NCI-H69 (cell line): ENCODE measurements at regions not wholly inside any gene's neighbourhood (a gene's known extent, or its start where the extent isn't known, plus 50 kb on each side); places are given as distances from the start of the nearest gene placed in this dataset.
A peak's percentile ranks its signal among the peaks of the same experiment; 100 is the strongest.
"Not testable (repeated sequence)": the region's sequence is repeated elsewhere in the genome, so short reads cannot be mapped to it uniquely, and the experiment has no call there.

Experiments
- DNase-seq: peaks from one replicate; lab custom pipeline; 2025; lab: John Stamatoyannopoulos, UW

- peak; percentile 28 for DNase-seq
These were observed 50.4 kb downstream of the KATNIP start for GRCh38 chr16:27600381-27600780.

GRCh38 chr16:27602103-27602502 lies 52.2 kb downstream of the KATNIP start:
- DNase-seq, result no peak

- peak; percentile 75 for DNase-seq
These were observed 55.7 kb downstream of the KATNIP start for GRCh38 chr16:27605500-27606106.

DNA sequence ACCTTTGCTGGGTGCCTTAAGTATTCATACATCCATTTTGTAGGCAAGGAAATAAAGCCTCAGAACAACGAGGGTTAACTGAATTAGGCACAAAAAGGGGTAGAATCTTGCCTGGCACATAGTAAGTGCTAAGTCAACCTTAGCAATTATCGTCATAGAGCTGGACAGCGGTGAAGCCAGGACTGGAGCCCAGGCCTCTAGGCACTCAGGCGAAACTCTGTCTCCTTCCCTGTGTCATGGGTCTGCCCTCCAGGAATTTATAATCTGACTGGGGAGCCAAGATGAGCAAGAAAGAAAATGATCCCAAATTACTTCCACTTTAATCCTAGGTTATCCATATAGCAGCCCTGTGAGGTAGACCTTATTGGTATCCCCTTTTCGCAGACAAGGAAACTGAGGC lies 61.4 kb downstream of the KATNIP start:
- DNase-seq, result peak; percentile 39

GRCh38 chr16:27613238-27613791 lies 63.4 kb downstream of the KATNIP start:
- no peak for DNase-seq

DNA sequence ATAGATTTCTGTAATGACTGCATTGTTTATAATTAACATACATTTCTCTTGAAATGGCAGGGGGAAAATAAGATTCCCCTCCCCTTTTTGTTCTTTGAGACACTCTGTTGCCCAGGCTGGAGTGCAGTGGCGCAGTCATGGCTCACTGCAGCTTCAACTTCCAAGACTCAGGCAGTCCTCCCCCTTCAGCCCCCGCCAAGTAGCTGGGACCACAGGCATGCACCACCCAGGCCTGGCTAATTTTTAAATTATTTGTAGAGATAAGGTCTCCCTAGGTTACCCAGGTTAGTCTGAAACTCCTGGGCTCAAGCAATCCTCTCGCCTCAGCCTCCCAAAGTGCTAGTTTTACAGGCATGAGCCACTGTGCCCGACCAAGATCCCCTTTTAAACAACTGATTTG lies 67.7 kb downstream of the KATNIP start:
- no peak for DNase-seq

DNA sequence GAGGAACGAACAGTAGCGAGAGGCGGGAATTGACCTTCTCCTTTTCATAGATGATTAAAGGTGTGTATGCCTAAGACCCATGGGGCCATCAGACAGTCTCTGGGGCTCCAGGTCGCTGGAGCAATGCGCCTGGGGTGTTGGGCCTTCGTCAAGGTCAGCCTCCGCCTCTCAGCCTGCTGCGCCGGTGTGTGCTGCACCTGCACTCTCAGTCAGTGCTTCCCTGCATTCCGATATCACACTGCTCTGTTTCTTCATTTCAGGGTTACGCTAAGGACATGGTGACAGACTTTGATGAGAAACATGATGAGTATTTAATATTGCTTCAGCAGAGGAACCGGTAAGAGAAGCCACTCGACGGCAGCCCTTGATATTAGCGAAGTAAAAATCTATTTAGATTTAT lies 68.2 kb downstream of the KATNIP start:
- no peak for DNase-seq

- peak; percentile 49 for DNase-seq
These were observed 68.8 kb downstream of the KATNIP start for GRCh38 chr16:27618606-27619327.

- no peak for DNase-seq
These were observed 70.6 kb downstream of the KATNIP start for GRCh38 chr16:27620541-27620940.

- DNase-seq, result no peak
These were observed 74.5 kb downstream of the KATNIP start for GRCh38 chr16:27624154-27625049.

DNA sequence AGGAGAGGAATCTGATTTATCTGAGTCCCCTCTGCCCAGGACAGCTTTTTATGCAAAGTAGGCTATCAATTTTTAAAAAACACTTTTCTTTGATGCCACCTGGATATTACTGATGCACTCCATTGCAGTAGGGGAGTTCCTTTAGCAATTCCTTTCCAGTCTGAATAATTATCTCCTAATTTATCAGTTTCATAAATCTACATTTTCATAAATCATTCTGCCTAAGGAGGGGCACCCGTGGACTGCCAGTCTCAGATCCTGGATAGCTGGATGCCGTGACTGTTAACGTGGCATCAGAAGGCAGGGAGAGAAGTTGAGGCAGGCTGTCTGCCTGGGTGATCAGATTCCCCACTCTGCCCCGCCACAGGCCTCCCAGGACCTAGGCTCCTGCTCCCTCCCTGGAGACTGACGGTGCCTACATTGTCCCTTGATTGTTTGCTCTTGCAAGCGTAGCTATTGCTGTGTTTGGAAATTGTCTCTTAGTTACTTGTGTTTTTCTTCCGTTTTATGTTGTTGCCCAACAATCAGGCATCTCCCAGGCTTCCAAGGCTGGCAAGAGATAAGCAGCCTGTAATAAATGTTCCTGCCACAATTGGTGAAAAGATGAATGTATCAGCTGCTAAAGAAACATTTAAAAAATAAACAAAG lies 75.2 kb downstream of the KATNIP start:
- DNase-seq, result peak; percentile 45

- no peak for DNase-seq
These were observed 77.2 kb downstream of the KATNIP start for GRCh38 chr16:27627136-27627535.

DNA sequence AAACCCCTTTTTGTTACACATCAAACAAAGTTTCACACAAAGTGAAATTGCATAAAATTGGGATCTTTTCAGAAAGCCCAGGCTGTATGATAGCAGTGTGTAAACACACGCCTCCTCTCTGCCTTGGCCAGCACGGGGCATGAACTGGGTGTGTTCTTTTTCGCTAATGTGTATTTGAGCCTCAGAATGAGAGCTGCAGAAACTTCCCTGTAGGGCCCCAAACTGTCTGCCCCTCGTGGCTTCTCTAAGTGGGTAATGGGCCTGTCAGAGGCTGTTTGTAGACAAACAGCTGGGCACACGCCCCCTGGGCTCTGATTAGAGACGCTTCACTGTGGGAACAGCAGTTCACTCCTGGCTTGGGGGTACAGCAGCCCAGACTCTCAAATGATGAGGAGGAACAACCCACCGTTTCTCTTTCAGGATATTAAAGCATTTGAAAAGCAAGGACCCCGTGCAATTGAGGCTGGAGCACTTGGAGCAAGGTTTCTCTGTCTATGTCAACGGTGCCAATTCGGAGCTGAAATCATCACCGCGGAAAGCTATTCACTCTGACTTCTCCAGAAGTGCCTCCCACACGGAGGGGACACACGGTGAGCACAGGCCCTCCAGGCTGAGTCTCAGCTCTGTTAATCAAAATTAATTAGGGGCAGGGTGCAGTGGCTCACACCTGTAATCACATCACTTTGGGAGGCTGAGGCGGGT lies 78.4 kb downstream of the KATNIP start:
- DNase-seq, result peak; percentile 97

DNA sequence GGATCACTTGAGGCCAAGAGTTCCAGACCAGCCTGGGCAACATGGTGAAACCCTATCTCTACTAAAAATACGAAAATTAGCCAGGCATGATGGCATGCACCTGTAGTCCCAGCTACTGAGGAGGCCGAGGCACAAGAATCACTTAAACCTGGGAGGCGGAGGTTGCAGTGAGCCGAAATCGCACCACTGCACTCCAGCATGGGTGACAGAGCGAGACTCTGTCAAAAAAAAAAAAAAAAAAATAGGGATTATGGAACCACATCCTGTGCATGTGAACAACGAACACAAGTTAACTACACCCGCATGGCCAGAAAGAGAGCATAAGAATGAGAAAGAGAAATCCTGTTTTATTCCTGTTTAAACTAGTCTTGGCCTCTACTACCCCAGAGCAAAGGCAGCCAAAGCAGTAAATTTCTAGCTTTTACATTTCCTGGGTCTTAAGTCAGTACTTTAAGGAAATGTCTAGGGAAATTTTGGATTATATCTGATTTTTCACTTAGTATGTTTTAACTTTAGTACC lies 79.1 kb downstream of the KATNIP start:
- not testable (repeated sequence) for DNase-seq

- no peak for DNase-seq
These were observed 82.3 kb downstream of the KATNIP start for GRCh38 chr16:27632216-27632615.

DNA sequence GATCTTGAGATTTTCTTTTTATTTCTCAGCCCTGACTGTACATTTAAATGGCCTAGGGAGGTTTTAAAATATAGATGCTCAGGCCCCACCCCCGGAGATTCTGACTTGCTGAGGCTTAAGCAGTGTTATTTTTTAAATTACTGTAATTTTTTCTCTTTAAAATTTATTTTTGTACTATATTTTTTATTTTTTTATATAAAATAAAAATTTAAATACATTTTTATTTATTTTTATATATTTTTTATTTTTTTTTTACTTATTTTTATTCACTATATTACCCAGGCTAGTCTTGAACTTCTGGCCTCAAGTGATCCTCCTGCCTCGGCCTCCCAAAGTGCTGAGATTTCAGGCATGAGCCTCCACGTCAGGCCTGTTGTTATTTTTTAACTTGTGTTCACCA lies 83.3 kb downstream of the KATNIP start:
- no peak for DNase-seq

GRCh38 chr16:27633721-27634120 lies 83.8 kb downstream of the KATNIP start:
- DNase-seq, result no peak

DNA sequence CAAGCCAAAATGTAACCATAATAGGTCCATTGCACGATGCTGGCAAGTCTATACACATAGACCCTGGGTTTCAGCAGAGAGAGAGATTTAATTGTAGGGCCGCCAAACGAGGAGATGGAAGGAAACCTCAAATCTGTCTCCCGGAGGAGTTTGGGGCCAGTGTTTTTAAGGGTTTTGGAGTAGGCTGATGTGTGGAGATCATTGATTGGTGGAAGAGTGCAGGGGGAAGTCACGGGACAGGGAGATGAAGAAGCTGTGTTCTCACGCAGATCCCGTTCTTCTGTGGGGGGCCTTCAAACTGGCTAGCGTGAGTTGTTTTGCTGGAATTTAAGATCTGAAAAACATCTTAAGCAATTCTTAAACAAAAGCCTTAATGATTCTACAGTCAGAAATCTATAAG lies 84.8 kb downstream of the KATNIP start:
- no peak for DNase-seq

GRCh38 chr16:27636453-27637240 lies 86.7 kb downstream of the KATNIP start:
- peak; percentile 13 for DNase-seq

DNA sequence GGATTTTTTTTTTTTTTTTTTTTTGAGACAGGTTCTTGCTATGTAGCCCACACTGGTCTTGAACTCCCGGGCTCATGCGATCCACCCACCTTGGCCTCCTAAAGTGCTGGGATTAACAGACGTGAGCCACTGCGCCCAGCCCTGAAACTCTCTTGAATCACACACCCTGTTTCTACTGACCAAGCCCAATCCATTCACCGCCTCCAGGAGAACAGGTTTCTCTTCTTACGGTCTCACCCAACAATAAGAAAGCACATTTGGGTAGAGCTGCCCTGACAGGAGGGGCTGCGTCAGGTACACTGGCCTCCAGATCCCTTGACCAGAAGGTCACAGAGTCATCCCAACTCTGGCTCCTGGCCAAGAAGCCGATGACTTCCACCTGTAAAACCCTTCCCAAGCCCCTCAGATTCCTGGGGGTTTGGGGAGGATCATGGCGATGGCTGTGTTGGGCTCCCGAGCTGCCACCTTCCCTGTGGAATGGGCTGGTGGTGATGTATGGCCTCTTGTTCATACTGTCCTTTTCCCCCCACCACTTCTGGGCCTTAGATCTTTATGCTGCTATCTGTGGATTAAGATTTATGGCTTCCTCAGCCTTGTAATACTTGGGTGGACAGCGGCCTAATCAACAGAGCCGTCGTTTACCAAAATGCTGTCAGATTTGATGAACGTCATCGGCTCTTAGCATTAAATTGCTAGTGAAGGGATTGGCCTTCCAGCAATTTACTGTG lies 89.1 kb downstream of the KATNIP start:
- no peak for DNase-seq
